ENCODE measurements at regions not wholly inside any gene's neighbourhood (a gene's known extent, or its start where the extent isn't known, plus 50 kb on each side); places are given as distances from the start of the nearest gene placed in this dataset.

DNA sequence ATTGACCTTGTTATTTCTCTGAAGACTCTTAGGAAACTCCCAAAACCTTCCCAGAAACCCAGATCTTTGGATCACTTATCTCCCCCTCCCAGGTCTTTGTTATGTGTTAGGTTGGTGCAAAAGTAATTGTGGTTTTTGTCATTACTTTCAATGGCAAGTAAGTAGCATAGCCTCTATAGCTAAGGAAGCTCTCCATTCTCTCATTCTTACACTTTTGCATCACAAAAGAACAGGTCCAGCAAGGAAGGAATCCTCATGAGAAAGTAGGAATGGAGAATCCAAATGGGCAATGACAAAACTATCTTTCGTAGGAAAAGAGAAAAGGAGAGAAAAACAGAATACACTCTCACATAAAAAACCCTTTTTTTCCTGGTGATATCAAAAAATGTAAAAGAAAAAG, 81.3 kb upstream of the ELAVL2 start:
- TF ChIP-seq POLR2A (IDR thresholded peaks at IDR 0.05): no peak
- no peak for TF ChIP-seq EP300 (IDR thresholded peaks at IDR 0.05)
- TF ChIP-seq, protein P1, sequence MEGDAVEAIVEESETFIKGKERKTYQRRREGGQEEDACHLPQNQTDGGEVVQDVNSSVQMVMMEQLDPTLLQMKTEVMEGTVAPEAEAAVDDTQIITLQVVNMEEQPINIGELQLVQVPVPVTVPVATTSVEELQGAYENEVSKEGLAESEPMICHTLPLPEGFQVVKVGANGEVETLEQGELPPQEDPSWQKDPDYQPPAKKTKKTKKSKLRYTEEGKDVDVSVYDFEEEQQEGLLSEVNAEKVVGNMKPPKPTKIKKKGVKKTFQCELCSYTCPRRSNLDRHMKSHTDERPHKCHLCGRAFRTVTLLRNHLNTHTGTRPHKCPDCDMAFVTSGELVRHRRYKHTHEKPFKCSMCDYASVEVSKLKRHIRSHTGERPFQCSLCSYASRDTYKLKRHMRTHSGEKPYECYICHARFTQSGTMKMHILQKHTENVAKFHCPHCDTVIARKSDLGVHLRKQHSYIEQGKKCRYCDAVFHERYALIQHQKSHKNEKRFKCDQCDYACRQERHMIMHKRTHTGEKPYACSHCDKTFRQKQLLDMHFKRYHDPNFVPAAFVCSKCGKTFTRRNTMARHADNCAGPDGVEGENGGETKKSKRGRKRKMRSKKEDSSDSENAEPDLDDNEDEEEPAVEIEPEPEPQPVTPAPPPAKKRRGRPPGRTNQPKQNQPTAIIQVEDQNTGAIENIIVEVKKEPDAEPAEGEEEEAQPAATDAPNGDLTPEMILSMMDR (IDR thresholded peaks at IDR 0.05): no peak
- intact Hi-C loops (cut with DNase I): no loop called here
- no peaks in the 10 kb centered on the region for H3K27me3 ChIP-seq
- no peaks in the 10 kb centered on the region for H3K9me3 ChIP-seq
- H3K4me3 ChIP-seq: no peak overlapping the region
- H3K36me3 ChIP-seq: no peaks in the 10 kb centered on the region
- H3K4me1 ChIP-seq (ENCODE audit: insufficient read depth): no peaks in the 10 kb centered on the region
- 73 to 88% (median 77%) methylated on average over 1 of the region's 1 CpG for WGBS, 3 donors
- DNase-seq: no peak
- H3K27ac ChIP-seq: no peak overlapping the region

DNA sequence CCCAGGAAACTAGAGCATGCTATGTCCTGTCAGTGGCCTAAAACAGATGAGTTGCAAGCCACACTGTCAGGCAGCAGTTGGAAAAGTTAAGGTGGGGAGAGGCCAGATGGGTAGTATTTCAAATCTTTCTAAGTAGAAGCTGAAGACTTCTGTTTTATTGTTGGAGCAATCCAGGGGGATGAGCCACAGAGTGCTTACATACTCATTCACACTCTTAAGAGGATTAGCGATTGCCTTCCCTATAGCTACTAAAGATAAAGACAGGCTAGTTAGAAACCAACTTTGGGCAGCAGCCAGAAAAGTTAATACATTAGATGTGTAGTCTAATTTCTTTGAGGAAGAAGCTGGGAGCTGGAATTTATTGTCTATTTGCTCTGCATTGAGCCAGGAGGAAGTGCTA, 61.7 kb upstream of the ELAVL2 start:
- intact Hi-C loops (cut with DNase I): no loop called here
- H3K27ac ChIP-seq: no peak overlapping the region
- H3K27me3 ChIP-seq: no peaks in the 10 kb centered on the region
- 62 to 67% (median 65%) methylated on average over 1 of the region's 1 CpG for WGBS, 3 donors
- no peak for DNase-seq
- no peaks in the 10 kb centered on the region for H3K9me3 ChIP-seq
- TF ChIP-seq, protein P1 (IDR thresholded peaks at IDR 0.05): no peak
- TF ChIP-seq EP300 (IDR thresholded peaks at IDR 0.05) (no peak), POLR2A (IDR thresholded peaks at IDR 0.05) (no peak)
- no peaks in the 10 kb centered on the region for H3K36me3 ChIP-seq
- H3K4me1 ChIP-seq (ENCODE audit: insufficient read depth): no peaks in the 10 kb centered on the region
- no peak overlapping the region for H3K4me3 ChIP-seq

All from ovary (tissue), 7 donors.